ENCODE measurements at regions not wholly inside any gene's neighbourhood (a gene's known extent, or its start where the extent isn't known, plus 50 kb on each side); places are given as distances from the start of the nearest gene placed in this dataset.

- TF ChIP-seq CTCF (IDR thresholded peaks at IDR 0.05) (no peak), POLR2AphosphoS5 (IDR thresholded peaks at IDR 0.05) (no peak), EP300 (IDR thresholded peaks at IDR 0.05) (no peak), POLR2A (IDR thresholded peaks at IDR 0.05) (no peak)
Observed at GRCh38 chr3:102904629-102905028, 469.8 kb downstream of the ZPLD1 start.

Data from sigmoid colon (tissue), 4 donors.